Activated CD8-positive, alpha-beta T cell treated with anti-CD3 and anti-CD28 coated beads, Interleukin-2, amount 10 ng/mL, durations not matched to agents 7 days and 5 days (primary cell): ENCODE measurements at regions not wholly inside any gene's neighbourhood (a gene's known extent, or its start where the extent isn't known, plus 50 kb on each side); places are given as distances from the start of the nearest gene placed in this dataset.

Experiments
- ATAC-seq: fragments of 150-1000 bp; cut with Tn5 transposase; one replicate; pipeline ENCODE4 v1.10.0; 2021; ENCODE audit warnings: moderate library complexity
- CTCF ChIA-PET: fragments of 350-600 bp; sonication (Branson Sonifier 250); formaldehyde crosslinking; loops from one replicate; lab custom pipeline; 2021; ENCODE audit warnings: antibody characterized with exemption; lab: Charles Lee
- POLR2A ChIA-PET: fragments of 350-600 bp; sonication (Branson Sonifier 250); formaldehyde crosslinking; loops from one replicate; lab custom pipeline; 2021; ENCODE audit warnings: antibody characterized with exemption; lab: Charles Lee
- DNase-seq: peaks from one replicate; pipeline ENCODE4 v3.0.0-alpha.2; 2020
- H3K27ac Mint-ChIP-seq: one replicate; pipeline ENCODE4 v1.8.0; 2021; ENCODE audit warnings: mild to moderate bottlenecking, mixed read lengths
- H3K27me3 Mint-ChIP-seq: one replicate; pipeline ENCODE4 v1.8.0; 2021; ENCODE audit warnings: low read depth, mixed read lengths
- H3K36me3 Mint-ChIP-seq: one replicate; pipeline ENCODE4 v1.8.0; 2021; ENCODE audit warnings: low read depth, mixed read lengths
- H3K4me1 Mint-ChIP-seq: one replicate; pipeline ENCODE4 v1.8.0; 2021; ENCODE audit warnings: low read depth, mixed read lengths
- H3K4me3 Mint-ChIP-seq: one replicate; pipeline ENCODE4 v1.8.0; 2021; ENCODE audit warnings: mild to moderate bottlenecking, mixed read lengths
- H3K9me3 Mint-ChIP-seq: one replicate; pipeline ENCODE4 v1.8.0; 2022; ENCODE audit warnings: mixed read lengths; ENCODE audit not compliant: insufficient read depth

GRCh38 chr10:59007307-59008025 is 169.0 kb upstream of the PHYHIPL start:
- Mint-ChIP-seq H3K4me1 (no peaks in the 10 kb centered on the region), H3K36me3 (no peaks in the 10 kb centered on the region)

GRCh38 chr10:59008452-59008851 is 168.0 kb upstream of the PHYHIPL start:
- H3K27me3 Mint-ChIP-seq = no peaks in the 10 kb centered on the region

More at GRCh38 chr10:59007307-59008025, 169.0 kb upstream of the PHYHIPL start:
- CTCF ChIA-PET = no interaction called here
- H3K27me3 Mint-ChIP-seq = no peaks in the 10 kb centered on the region
- H3K9me3 Mint-ChIP-seq = no peaks in the 10 kb centered on the region
- H3K27ac Mint-ChIP-seq = no peak overlapping the region
- POLR2A ChIA-PET = no interaction called here
- no peak for ATAC-seq
- H3K4me3 Mint-ChIP-seq = no peak overlapping the region
- no peak for DNase-seq

GRCh38 chr10:59011972-59012632 is 164.3 kb upstream of the PHYHIPL start:
- Mint-ChIP-seq H3K27ac (no peak overlapping the region), H3K9me3 (no peaks in the 10 kb centered on the region), H3K4me3 (no peak overlapping the region), H3K36me3 (no peaks in the 10 kb centered on the region), H3K27me3 (no peaks in the 10 kb centered on the region), H3K4me1 (no peaks in the 10 kb centered on the region)
- CTCF ChIA-PET = no interaction called here
- POLR2A ChIA-PET = no interaction called here
- DNase-seq (no peak), ATAC-seq (no peak)

More at GRCh38 chr10:59008452-59008851, 168.0 kb upstream of the PHYHIPL start:
- no peaks in the 10 kb centered on the region for H3K4me1 Mint-ChIP-seq
- ATAC-seq (no peak), DNase-seq (no peak)
- ChIA-PET CTCF (no interaction called here), POLR2A (no interaction called here)
- no peak overlapping the region for H3K4me3 Mint-ChIP-seq
- no peaks in the 10 kb centered on the region for H3K36me3 Mint-ChIP-seq
- H3K27ac Mint-ChIP-seq = no peak overlapping the region
- H3K9me3 Mint-ChIP-seq = no peaks in the 10 kb centered on the region

- Mint-ChIP-seq H3K4me3 (no peak overlapping the region), H3K36me3 (no peaks in the 10 kb centered on the region), H3K9me3 (no peaks in the 10 kb centered on the region), H3K27me3 (no peaks in the 10 kb centered on the region), H3K27ac (no peak overlapping the region), H3K4me1 (no peaks in the 10 kb centered on the region)
- ChIA-PET POLR2A (no interaction called here), CTCF (no interaction called here)
- no peak for DNase-seq
- ATAC-seq = no peak
These were observed 163.6 kb upstream of the PHYHIPL start for GRCh38 chr10:59012839-59013238.

- POLR2A ChIA-PET = no interaction called here
These were observed 160.4 kb upstream of the PHYHIPL start for GRCh38 chr10:59016043-59016442.

GRCh38 chr10:59018977-59019376 is 157.5 kb upstream of the PHYHIPL start:
- no peak overlapping the region for H3K4me3 Mint-ChIP-seq
- DNase-seq (no peak), ATAC-seq (no peak)
- no peaks in the 10 kb centered on the region for H3K27me3 Mint-ChIP-seq
- H3K4me1 Mint-ChIP-seq = no peaks in the 10 kb centered on the region
- H3K27ac Mint-ChIP-seq = no peak overlapping the region
- ChIA-PET POLR2A (no interaction called here), CTCF (no interaction called here)
- no peaks in the 10 kb centered on the region for H3K9me3 Mint-ChIP-seq
- H3K36me3 Mint-ChIP-seq = no peaks in the 10 kb centered on the region

More at GRCh38 chr10:59016043-59016442, 160.4 kb upstream of the PHYHIPL start:
- no peak overlapping the region for H3K27ac Mint-ChIP-seq
- H3K36me3 Mint-ChIP-seq = no peaks in the 10 kb centered on the region
- DNase-seq (no peak), ATAC-seq (no peak)
- CTCF ChIA-PET = no interaction called here
- H3K27me3 Mint-ChIP-seq = no peaks in the 10 kb centered on the region
- H3K4me1 Mint-ChIP-seq = no peaks in the 10 kb centered on the region
- no peaks in the 10 kb centered on the region for H3K9me3 Mint-ChIP-seq
- no peak overlapping the region for H3K4me3 Mint-ChIP-seq

GRCh38 chr10:59019603-59020002 is 156.8 kb upstream of the PHYHIPL start:
- Mint-ChIP-seq H3K4me3 (no peak overlapping the region), H3K27ac (no peak overlapping the region), H3K36me3 (no peaks in the 10 kb centered on the region), H3K27me3 (no peaks in the 10 kb centered on the region), H3K9me3 (no peaks in the 10 kb centered on the region), H3K4me1 (no peaks in the 10 kb centered on the region)
- DNase-seq = no peak
- ATAC-seq = no peak
- ChIA-PET CTCF (no interaction called here), POLR2A (no interaction called here)

GRCh38 chr10:59020502-59020901 is 155.9 kb upstream of the PHYHIPL start:
- ATAC-seq = no peak
- Mint-ChIP-seq H3K36me3 (no peaks in the 10 kb centered on the region), H3K27me3 (no peaks in the 10 kb centered on the region), H3K9me3 (no peaks in the 10 kb centered on the region), H3K4me1 (no peaks in the 10 kb centered on the region), H3K4me3 (no peak overlapping the region), H3K27ac (no peak overlapping the region)
- no peak for DNase-seq
- ChIA-PET CTCF (no interaction called here), POLR2A (no interaction called here)

- H3K27me3 Mint-ChIP-seq = no peaks in the 10 kb centered on the region
- H3K4me3 Mint-ChIP-seq = no peak overlapping the region
- H3K4me1 Mint-ChIP-seq = no peaks in the 10 kb centered on the region
- H3K9me3 Mint-ChIP-seq = peaks cover 5% of the 10 kb centered on the region
- DNase-seq (no peak), ATAC-seq (no peak)
- ChIA-PET POLR2A (no interaction called here), CTCF (no interaction called here)
- no peak overlapping the region for H3K27ac Mint-ChIP-seq
- H3K36me3 Mint-ChIP-seq = no peaks in the 10 kb centered on the region
These were observed 150.3 kb upstream of the PHYHIPL start for GRCh38 chr10:59025981-59026765.

GRCh38 chr10:59027975-59028655 is 148.3 kb upstream of the PHYHIPL start:
- CTCF ChIA-PET = no interaction called here
- Mint-ChIP-seq H3K4me3 (no peak overlapping the region), H3K4me1 (no peaks in the 10 kb centered on the region), H3K9me3 (peaks cover 5% of the 10 kb centered on the region), H3K36me3 (no peaks in the 10 kb centered on the region), H3K27ac (no peak overlapping the region), H3K27me3 (no peaks in the 10 kb centered on the region)
- no peak for ATAC-seq
- POLR2A ChIA-PET = no interaction called here
- no peak for DNase-seq

GRCh38 chr10:59033622-59034021 is 142.8 kb upstream of the PHYHIPL start:
- DNase-seq (no peak), ATAC-seq (no peak)
- no peaks in the 10 kb centered on the region for H3K4me1 Mint-ChIP-seq
- CTCF ChIA-PET = no interaction called here
- no peaks in the 10 kb centered on the region for H3K27me3 Mint-ChIP-seq
- H3K27ac Mint-ChIP-seq = no peak overlapping the region
- H3K9me3 Mint-ChIP-seq = no peaks in the 10 kb centered on the region
- H3K36me3 Mint-ChIP-seq = no peaks in the 10 kb centered on the region
- POLR2A ChIA-PET = no interaction called here
- H3K4me3 Mint-ChIP-seq = no peak overlapping the region
